GF-D8 (cell line): ENCODE measurements at regions not wholly inside any gene's neighbourhood (a gene's known extent, or its start where the extent isn't known, plus 50 kb on each side); places are given as distances from the start of the nearest gene placed in this dataset.

Source experiments
- DNase-seq: peaks from one replicate; lab custom pipeline; 2025; lab: John Stamatoyannopoulos, UW

GRCh38 chr15:31887246-31887645 is 143.1 kb upstream of the CHRNA7 start:
- DNase-seq, result no peak

- DNase-seq, result no peak
Measured at GRCh38 chr15:31892513-31892912, 137.8 kb upstream of the CHRNA7 start.

GRCh38 chr15:31893780-31894179 is 136.5 kb upstream of the CHRNA7 start:
- no peak for DNase-seq

- no peak for DNase-seq
Measured at GRCh38 chr15:31897746-31898145, 132.6 kb upstream of the CHRNA7 start.

- DNase-seq, result no peak
Measured at GRCh38 chr15:31901501-31901900, 128.8 kb upstream of the CHRNA7 start.

GRCh38 chr15:31905054-31905453 is 125.3 kb upstream of the CHRNA7 start:
- DNase-seq, result no peak

GRCh38 chr15:31925541-31925940 is 104.8 kb upstream of the CHRNA7 start:
- DNase-seq, result no peak

GRCh38 chr15:31930967-31931366 is 99.3 kb upstream of the CHRNA7 start:
- DNase-seq, result no peak

- no peak for DNase-seq
Measured at GRCh38 chr15:31932576-31932975, 97.7 kb upstream of the CHRNA7 start.

- DNase-seq, result no peak
Measured at GRCh38 chr15:31934821-31935220, 95.5 kb upstream of the CHRNA7 start.

GRCh38 chr15:31953478-31953877 is 76.8 kb upstream of the CHRNA7 start:
- no peak for DNase-seq

- no peak for DNase-seq
Measured at GRCh38 chr15:31954374-31955172, 75.7 kb upstream of the CHRNA7 start.

GRCh38 chr15:31955734-31956133 is 74.6 kb upstream of the CHRNA7 start:
- no peak for DNase-seq

GRCh38 chr15:31957581-31957980 is 72.7 kb upstream of the CHRNA7 start:
- no peak for DNase-seq

GRCh38 chr15:31964586-31965307 is 65.6 kb upstream of the CHRNA7 start:
- no peak for DNase-seq

- DNase-seq, result no peak
Measured at GRCh38 chr15:31970007-31970406, 60.3 kb upstream of the CHRNA7 start.

GRCh38 chr15:31973197-31973596 is 57.1 kb upstream of the CHRNA7 start:
- DNase-seq, result no peak

- DNase-seq, result no peak
Measured at GRCh38 chr15:31974154-31974794, 56.0 kb upstream of the CHRNA7 start.

- no peak for DNase-seq
Measured at GRCh38 chr15:31974855-31975829, 55.2 kb upstream of the CHRNA7 start.

- DNase-seq, result no peak
Measured at GRCh38 chr15:31975830-31976229, 54.5 kb upstream of the CHRNA7 start.

GRCh38 chr15:31977138-31977537 is 53.2 kb upstream of the CHRNA7 start:
- no peak for DNase-seq
